Superior temporal gyrus (tissue), 1 donor: ENCODE measurements at regions not wholly inside any gene's neighbourhood (a gene's known extent, or its start where the extent isn't known, plus 50 kb on each side); places are given as distances from the start of the nearest gene placed in this dataset.
"Not testable (repeated sequence)": the region's sequence is repeated elsewhere in the genome, so short reads cannot be mapped to it uniquely, and the experiment has no call there.

ENCODE experiments used
- DNase-seq: peaks from one replicate; pipeline ENCODE4 v3.0.0-alpha.2; 2016; ENCODE audit errors: extremely low spot score

DNA sequence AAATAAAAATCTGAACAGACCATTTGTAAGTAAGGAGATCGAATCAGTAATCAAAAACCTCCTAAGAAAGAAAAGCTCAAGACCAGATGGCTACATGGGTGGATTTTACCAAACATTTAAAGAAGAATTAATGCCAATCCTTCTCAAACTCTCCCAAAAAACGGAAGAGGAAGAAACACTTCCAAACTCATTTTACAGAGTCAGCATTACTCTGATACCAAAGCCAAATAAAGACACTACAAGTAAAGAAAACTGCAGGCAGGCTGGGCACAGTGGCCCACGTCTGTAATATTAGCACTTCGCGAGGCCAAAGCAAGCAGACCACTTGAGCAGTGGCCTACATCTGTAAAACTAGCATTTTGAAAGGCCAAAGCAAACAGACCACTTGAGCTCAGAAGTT, 159.8 kb downstream of the DPY19L2 start:
- no peak for DNase-seq

DNA sequence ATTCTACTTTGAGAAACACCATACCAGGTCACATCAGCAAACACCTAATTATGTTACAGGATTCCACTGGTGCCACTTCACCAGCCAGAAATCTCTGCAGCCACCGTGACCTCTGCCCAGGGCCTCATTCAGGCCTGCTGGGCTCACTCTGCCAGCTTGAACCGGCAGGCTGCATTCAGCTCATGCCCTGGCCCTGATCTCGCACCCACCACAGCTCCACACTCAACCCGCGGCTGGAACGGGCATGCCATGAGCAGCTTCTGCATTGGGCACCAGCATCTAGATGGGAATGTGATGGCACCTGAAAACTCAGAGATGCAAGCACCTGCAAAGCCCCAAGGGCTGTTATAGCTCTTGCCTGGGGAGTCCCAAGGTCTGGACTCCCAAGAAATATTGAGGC, 168.7 kb downstream of the DPY19L2 start:
- no peak for DNase-seq

DNA sequence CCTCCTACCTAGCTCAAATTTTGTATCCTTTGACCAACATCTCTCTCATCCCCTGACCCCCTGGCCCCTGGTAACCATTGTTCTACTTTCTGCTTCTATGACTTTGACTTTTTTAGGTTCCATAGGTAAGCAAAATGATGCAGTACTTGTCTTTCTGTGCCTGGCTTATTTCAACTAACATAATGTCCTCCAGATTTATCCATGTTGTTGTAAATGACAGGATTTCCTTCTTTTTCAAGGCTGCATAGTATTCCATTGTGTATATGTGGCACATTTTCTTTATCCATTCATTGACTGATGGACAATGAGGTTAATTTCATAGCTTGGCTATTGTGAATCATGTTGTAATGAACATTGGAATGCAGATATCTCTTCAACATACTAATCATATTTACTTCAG, 170.1 kb downstream of the DPY19L2 start:
- no peak for DNase-seq

DNA sequence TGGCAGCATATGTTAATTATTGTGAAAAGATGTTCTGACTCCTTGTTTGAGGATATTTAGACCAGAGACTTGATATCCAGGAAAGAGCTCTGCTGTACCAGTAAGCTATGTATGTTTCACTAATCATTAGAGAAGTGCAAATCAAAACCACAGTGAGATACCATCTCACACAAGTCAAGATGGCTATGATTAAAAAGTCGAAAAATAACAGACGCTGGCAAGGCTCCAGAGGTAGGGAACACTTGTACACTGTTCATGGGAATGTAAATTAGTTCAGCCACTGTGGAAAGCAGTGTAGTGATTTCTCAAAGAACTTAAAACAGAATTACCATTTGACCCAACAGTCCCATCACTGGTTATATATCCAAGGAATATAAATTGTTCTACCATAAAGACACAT, 171.6 kb downstream of the DPY19L2 start:
- DNase-seq = no peak

DNA sequence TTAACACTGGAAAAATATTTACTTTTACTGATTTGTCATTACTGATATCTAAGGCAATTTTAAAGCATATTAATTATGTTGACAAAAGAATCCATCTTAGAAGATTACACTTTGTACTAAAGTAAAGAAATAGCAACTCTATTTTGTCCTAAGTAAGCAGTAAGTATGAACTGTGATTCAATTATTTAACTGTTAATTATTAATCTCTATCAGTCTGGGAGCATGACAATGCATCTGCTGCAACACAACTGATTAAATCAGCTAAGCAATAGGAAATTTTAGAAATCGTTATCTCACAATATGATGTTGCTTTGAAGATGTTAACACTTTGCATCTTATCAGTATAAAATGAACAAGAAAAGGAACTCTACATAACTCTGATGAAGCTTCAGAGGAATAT, 172.3 kb downstream of the DPY19L2 start:
- no peak for DNase-seq

DNA sequence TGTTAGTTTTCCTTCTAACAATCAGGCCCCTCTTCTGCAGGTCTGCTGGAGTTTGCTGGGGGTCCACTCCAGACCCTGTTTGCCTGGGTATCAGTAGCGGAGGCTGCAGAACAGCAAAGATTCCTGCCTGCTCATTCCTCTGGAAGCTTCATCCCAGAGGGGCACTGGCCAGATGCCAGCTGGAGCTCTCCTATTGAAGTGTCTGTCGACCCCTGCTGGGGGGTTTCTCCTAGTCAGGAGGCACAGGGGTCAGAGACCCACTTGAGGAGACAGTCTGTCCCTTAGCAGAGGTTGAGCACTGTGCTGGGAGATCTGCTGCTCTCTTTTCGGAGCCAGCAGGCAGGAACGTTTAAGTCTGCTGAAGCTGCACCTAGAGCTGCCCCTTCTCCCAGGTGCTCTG, 174.9 kb downstream of the DPY19L2 start:
- DNase-seq = not testable (repeated sequence)

DNA sequence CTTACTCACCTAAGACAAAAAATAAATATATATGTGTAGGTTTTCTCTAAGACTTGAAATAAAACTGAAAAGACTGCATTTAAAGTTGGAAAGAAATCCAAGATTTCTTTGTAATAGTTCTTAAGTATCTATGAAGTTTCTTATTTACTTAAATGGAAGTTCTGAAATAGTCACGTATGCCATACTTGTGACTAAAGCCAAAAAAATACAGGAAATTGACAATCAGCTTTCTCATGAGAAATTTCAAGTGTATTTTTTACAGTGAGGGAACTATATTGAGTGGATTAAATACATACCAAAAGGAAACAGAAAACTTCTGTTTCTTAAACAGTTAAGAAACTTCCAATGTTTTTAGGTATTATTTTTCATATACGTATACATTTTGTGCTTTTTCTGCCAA, 188.1 kb downstream of the DPY19L2 start:
- DNase-seq = no peak

DNA sequence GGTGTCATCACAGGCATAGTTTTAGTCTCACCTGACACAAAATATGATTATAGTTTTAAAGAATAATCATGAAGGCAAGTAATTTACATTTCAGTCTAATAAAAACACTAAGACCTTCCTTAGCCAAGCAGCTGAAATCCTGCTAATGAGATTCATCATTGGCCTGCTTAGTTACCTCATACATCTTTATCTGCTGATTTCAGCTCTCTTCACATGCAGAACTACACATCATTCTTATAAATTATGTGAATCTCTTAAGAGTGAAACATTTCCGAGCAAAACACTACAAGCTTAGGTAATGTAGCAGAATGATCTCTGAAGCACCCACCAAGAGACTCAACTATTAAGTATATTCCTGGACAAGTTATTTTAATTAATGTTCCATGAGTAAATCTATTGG, 198.1 kb downstream of the DPY19L2 start:
- DNase-seq = no peak

DNA sequence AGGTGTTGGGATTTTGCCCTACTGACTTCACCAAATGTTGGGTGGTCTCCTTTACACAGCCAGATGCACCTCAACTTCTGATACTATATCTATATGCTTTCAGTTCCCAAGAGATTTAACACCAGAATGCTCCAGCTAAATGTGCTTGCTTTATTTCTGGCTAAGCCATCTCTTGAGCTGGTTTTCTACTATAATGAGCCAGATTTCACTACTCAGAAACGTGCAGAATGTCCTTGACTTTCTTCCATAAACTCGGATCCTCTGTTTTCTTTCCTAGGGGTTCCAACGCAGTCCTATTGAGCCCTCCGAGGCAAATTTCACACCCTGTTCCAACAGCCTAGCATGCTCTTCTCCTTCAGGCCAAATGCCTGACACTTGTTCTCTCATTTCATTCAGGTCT, 200.3 kb downstream of the DPY19L2 start:
- DNase-seq = no peak

DNA sequence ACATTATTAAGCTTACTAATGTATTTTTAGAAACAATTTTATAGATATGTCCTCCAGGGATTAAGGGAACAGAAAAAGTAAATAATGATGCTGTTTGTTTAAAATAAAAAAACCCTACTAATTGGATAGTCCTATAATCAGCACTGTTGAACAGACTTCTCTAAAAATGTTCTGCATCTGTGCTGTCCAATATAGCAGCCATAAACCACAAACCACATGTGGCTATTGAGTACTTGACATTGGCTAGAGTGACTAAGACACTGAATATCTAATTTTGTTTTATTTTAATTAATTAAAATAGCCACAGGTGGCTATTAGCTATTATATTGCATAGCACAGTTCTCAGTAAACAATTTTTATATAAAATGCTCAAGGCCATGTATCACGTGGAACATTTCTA, 210.4 kb downstream of the DPY19L2 start:
- DNase-seq = no peak

DNA sequence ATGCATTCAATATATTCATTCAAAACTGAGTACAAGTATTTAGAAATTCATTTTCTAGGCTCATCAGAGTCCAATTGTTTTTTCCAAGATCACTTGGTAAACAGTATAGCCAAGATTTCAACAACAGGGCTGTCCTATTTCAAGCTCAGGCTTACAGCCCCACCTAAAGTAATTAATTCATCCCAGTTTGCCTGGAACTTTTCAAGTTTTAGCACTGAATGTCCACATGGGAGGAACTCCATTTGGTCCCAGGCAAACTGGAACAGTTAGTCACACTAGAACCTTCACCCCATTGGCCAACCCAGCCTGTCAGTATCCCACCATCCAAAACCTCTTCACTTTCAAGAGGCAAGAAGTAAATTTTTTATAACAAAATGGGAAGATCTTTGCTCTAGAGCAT, 210.9 kb downstream of the DPY19L2 start:
- DNase-seq = no peak

DNA sequence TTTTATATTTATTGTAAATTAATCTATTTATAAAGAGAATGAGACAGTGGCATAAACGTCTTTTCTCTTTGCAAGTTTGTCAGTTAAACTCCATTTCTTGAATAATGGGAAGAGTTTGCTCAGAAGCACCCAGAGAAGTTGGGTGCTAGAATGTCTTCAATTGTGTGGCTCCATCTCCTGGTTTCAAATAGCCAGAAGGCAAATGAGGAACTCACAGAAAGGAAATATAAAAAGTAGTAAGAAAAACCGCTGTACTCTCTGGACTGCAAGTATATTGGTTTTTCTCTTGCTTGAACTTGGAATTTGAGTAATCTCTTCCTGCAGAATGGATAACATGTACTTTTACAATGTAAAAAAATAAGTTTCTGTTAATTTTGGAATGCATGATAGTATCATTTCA, 217.5 kb downstream of the DPY19L2 start:
- no peak for DNase-seq

DNA sequence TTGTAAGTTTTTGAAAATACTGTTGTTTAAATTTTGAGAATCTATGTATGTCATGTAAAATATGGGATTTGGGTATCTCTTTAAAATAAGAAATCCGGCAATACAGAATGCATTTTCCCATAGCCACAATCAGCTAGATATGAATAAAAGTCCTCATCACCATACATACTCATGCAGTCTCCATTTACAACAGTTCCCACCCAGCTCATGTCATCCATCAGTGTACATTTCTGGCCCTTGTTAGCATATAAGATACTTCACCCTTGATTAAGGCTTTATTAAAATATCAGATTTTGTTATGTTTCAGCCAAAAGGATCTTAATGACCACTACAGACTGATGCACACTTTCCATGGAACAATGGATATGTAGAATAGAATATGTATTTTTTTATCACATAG, 218.0 kb downstream of the DPY19L2 start:
- no peak for DNase-seq

DNA sequence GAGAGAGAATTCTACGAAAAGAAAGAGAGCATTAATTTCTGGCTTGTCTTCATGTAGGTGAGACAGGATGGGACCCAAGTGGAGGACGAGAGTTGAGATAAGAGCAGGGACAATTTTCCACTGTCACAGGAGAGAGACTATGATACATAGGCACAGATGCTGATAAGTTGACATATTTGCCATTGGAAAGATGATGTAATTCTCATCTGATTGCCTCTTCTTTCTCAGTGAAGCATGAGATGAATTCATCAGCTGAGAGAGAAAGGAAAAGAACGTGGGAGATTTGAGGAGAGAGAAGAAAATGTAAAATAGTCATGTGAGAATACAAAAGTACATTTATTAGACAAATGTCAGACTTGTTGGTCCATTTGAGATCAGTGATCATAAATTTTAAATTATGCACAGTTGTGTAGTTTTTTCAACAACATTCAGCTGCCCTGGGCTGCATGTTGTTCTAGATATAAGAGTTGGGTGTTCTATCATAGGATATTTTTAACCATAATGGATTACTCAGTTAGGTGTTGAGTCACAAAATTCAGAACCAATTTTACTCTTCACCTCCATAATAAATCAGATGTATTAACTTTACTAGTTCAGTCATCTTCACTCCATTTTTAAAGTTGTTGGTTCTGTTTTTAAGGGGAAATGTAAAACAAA, 222.9 kb downstream of the DPY19L2 start:
- no peak for DNase-seq

DNA sequence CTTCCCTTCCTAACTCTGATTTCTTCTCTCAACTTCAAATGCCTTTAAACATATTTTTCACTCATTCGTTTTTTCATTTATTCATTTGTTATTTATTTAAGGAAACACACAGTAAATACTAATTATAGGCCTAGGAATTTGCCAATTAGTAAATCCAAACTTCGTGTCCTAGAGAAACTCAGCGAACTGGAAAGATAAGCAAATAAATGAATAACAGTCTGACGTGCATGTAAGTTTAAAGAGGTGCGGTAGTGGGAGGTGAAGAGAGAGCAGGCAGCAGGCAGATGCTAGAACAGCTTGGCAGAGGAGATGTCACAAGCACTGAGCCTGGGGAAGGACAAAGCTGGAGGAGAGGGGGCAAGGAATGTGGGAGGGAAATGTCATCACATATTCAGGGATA, 228.2 kb downstream of the DPY19L2 start:
- no peak for DNase-seq

DNA sequence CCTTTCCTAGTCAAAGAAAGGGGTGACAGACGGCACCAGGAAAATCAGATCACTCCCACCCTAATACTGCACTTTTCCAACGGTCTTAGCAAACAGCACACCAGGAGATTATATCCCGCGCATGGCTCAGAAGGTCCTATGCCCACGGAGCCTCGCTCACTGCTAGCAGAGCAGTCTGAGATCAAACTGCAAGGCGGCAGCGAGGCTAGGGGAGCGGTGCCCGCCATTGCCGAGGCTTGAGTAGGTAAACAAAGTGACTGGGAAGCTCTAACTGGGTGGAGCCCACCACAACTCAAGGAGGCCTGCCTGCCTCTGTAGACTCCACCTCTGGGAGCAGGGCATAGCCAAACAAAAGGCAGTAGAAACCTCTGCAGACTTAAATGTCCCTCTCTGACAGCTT, 233.9 kb downstream of the DPY19L2 start:
- not testable (repeated sequence) for DNase-seq

DNA sequence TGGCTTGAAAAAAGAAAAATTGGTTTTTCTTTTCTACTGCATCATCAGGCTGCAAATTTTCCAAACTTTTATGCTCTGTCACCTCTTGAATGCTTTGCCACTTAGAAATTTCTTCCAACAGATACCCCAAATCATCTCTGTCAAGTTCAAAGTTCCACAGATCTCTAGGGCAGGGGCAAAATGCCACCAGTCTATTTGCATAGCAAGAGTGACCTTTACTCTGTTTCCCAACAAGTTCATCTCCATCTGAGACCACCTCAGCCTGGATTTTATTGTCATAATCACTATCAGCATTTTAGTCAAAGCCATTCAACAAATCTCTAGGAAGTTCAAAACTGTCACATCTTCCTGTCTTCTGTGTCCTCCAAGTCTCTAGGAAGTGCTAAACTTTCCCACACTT, 240.3 kb downstream of the DPY19L2 start:
- DNase-seq = not testable (repeated sequence)

DNA sequence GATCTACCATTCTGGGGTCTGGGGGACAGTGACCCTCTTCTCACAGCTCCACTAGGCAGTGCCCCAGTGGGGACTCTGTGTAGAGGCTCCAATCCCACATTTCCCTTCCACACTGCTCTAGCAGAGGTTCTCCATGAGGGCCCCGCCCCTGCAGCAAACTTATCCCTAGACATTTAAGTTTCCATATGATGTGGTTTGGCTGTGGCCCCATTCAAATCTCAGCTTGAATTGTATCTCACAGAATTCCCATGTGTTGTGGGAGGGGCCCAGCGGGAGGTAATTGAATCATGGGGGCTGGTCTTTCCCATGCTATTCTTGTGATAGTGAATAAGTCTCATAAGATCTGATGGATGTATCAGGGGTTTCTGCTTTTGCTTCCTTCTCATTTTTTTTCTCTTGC, 241.3 kb downstream of the DPY19L2 start:
- not testable (repeated sequence) for DNase-seq

DNA sequence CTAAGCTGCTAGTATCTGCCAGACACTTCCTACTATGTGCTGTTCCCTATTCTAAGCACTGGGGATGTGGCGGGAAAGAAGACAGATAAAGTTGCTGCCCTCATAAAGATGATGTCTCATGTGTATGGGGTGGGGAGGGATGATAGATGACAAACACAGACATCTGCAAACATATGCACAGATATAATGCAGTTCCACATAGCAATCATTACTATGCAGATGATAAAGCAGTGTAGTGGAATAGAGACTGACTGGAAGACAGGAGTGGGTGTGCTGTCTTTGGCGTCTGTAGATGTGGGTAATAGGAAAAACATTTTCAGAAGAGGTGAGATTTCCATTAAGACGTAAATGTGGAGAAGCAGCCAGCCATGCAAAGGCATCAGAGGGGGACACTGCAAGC, 243.6 kb downstream of the DPY19L2 start:
- no peak for DNase-seq

DNA sequence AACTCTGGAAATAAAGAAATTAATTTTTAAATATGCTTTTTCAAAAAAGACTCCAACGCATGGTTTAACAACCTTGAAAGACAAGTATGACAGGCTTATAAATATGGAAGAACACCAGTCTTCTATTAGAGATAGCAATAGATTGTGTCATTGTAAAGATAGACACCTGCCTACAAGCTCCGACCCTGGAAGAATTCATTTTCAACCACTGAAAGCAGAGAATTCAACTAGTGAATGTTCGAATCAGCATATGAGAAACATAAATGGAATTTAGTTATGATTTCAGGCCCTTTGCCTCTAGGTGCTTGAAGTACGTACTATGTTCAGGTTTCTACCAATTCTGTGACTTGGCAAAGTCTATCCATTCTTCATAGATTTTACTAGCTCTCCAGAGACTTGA, 244.5 kb downstream of the DPY19L2 start:
- no peak for DNase-seq

DNA sequence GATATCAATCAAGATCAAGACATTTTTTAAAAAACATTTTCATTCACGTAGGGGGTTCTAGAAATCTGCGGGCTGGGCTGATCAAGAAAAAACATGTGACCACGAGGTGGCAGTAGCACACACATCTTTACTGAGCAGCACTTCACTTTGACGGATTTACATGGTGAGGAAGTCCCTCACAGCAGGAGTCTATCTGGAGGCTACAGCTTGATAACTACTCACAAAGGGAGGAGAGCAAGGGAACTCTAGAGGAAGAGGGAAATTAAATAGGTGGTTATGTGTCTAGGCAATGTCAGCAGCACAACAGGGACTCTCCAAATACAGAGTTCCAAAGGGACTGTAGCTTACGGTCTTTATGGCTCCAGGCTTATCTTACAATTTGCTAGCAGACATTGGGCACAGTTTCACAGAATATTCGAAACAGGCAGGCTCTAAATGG, 248.1 kb downstream of the DPY19L2 start:
- no peak for DNase-seq

DNA sequence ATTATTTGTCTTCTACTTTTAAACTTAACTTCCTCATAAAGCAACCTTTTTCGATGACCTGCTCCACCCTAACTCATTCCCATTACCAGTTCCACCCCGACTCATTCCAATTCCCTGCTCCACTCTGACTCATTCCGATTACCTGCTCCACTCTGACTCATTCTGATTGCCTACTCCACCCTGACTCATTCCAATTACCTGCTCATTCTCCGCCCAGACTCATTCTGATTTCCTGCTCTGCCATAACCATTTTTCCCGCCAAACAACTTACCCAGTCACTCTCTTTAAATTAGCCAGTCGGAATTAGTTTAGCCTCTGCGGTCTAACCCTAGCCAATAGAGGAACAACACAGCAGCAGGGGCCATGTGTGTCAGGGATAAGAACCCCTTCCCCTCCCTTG, 249.1 kb downstream of the DPY19L2 start:
- DNase-seq = no peak

DNA sequence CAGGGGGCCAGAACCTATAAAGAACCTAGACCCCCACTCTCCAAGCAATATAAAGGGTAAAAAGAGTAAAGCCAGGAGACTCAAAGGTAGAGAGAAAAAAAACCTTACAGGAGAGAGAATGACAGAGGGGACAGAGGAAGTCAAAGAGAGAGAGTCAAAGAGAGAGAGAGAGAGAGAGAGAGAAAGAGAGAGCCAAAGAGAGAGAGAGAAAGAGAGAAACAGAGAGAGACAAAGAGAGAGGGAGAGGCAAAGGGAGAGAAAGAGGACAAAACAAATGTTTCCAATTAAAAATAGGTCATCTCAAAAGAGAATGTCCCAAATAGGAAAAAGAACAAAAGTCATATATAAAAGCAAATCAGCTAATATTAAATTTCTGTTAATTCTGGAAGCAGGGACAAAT, 251.5 kb downstream of the DPY19L2 start:
- DNase-seq = no peak

DNA sequence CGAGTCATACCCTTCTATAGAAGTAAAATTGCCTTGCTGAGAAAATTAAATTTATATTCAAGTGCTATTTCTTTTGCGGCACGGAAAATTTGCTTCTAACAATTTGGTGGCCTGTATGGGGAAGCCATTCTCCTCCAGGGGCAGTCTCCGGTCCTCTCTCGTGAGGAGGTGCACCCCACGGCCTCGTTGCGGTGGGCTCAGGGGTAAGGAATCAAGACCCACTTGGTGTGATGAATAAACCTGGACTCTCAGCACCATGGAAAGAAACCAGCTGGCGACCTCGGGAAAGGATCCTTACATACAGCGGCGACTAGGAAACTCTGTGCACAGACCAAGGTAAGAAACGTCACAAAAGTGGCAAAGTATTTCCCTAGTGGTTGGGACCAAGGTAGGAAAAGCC, 252.9 kb downstream of the DPY19L2 start:
- no peak for DNase-seq
